PC-9 (cell line): ENCODE measurements at regions not wholly inside any gene's neighbourhood (a gene's known extent, or its start where the extent isn't known, plus 50 kb on each side); places are given as distances from the start of the nearest gene placed in this dataset.

Experiments
- CTCF ChIP-seq: fragments of 200-600 bp; sonication (generic); conservative IDR thresholded peaks from 2 replicates; pipeline ENCODE4 v1.6.1; 2017; ENCODE audit warnings: mixed run types, antibody characterized with exemption, mild to moderate bottlenecking, moderate library complexity
- EZH2 ChIP-seq: fragments of 200-600 bp; sonication (generic); IDR thresholded peaks from 2 replicates; pipeline ENCODE4 v1.8.0; 2017; ENCODE audit warnings: antibody characterized with exemption, low read depth

DNA sequence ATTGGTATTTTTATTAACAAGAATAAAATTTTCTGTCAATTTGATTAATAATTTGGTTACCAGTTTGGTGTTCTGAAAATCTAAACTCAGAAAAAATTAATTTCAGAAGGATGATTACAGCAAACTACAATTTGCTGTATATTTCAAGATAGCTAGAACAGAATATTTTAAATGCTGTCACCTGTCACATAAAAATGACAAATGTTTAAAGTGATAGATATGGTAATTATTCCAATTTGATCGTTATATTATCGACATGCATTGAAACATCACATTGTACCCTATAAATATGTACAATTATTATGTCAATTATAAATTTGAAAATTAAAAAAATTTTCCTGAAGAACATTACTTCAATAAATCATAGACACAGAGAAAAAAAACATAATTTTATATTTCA is 56.9 kb upstream of the SLITRK5 start:
- TF ChIP-seq CTCF = no peak
- TF ChIP-seq EZH2 = no peak
